HFF-Myc (cell line): ENCODE measurements at regions not wholly inside any gene's neighbourhood (a gene's known extent, or its start where the extent isn't known, plus 50 kb on each side); places are given as distances from the start of the nearest gene placed in this dataset.

ENCODE experiments used
- DNase-seq: peaks from one replicate; pipeline ENCODE4 v3.0.0-alpha.2; 2011; ENCODE audit warnings: low read depth; ENCODE audit errors: extremely low read depth
- H3K4me3 ChIP-seq: replicated peaks from 2 replicates; pipeline ENCODE4 v1.5.1; 2011; ENCODE audit warnings: low read depth, mild to moderate bottlenecking, control low read depth, low read length
- CTCF ChIP-seq: IDR thresholded peaks from 2 replicates; pipeline ENCODE4 v1.5.1; 2012; ENCODE audit warnings: mild to moderate bottlenecking, low read depth, low read length, control low read depth; ENCODE audit errors: missing control alignments

GRCh38 chr9:90559075-90560073, 83.2 kb downstream of the DIRAS2 start:
- no peak for DNase-seq
- H3K4me3 ChIP-seq, result no peak overlapping the region
- no peak for TF ChIP-seq CTCF
